HepG2 (cell line): ENCODE measurements at regions not wholly inside any gene's neighbourhood (a gene's known extent, or its start where the extent isn't known, plus 50 kb on each side); places are given as distances from the start of the nearest gene placed in this dataset.

Source experiments
- ATAC-seq: fragments of 200-7000 bp; cut with Tn5 transposase; 3 replicates; pipeline ENCODE4 v1.9.1; 2020; ENCODE audit warnings: mild to moderate bottlenecking, moderate library complexity
- BruUV-seq: library from RNA; stranded (reverse); fragments of 400-500 nt; replicated peaks from 2 replicates; lab custom pipeline; 2021; lab: Mats Ljungman, UMichigan
- CTCF ChIA-PET: fragments of 300-600 bp; formaldehyde crosslinking; extraction: SDS; loops from one replicate; lab custom pipeline; 2021; ENCODE audit warnings: low total read pairs, inconsistent platforms, low intra/inter-chr PET ratio; lab: Yijun Ruan, JAX
- POLR2A ChIA-PET: fragments of 350-600 bp; sonication (Branson Sonifier 250); formaldehyde crosslinking; loops from one replicate; lab custom pipeline; 2020; ENCODE audit warnings: antibody characterized with exemption, inconsistent platforms; lab: Yijun Ruan, JAX
- DNase-seq: peaks from one replicate; pipeline ENCODE4 v3.0.0-alpha.2; 2015; ENCODE audit warnings: low spot score
- FAIRE-seq: peaks from 3 replicates; lab custom pipeline; 2011; peaks lifted over from hg19 to GRCh38; lab: Jason Lieb, UNC
- H2AFZ ChIP-seq: one replicate; pipeline ENCODE4 v1.6.1; 2011; ENCODE audit warnings: low read length, inconsistent platforms
- H3K27ac ChIP-seq: fragments of 300-600 bp; 3 replicates; pipeline ENCODE4 v1.8.0; 2011; ENCODE audit warnings: mixed run types, mild to moderate bottlenecking, mixed read lengths, low read length, inconsistent platforms; ENCODE audit not compliant: insufficient read depth; ENCODE audit errors: extremely low read length
- H3K27me3 ChIP-seq, 2 experiments: fragments of 200-600 bp in 1 of 2; 2 replicates in 1 of 2; 3 replicates in 1 of 2; pipeline versions ENCODE4 v1.6.0 to v1.8.0; 2011; ENCODE audit warnings: low read length in 2 of 2, mild to moderate bottlenecking in 2 of 2, moderate library complexity in 2 of 2, inconsistent platforms in 1 of 2; ENCODE audit not compliant: insufficient read depth in 2 of 2, control insufficient read depth in 1 of 2
- H3K36me3 ChIP-seq, 2 experiments: fragments of 200-600 bp in 1 of 2; replicated peaks in 1 of 2; 2 replicates in 1 of 2; 3 replicates in 1 of 2; pipeline versions ENCODE4 v1.5.1 to v1.8.0; 2011; ENCODE audit warnings: low read length in 2 of 2, inconsistent platforms in 1 of 2; ENCODE audit not compliant: insufficient read depth in 2 of 2, control insufficient read depth in 1 of 2
- H3K4me1 ChIP-seq: 2 replicates; pipeline ENCODE4 v1.5.1; 2012; ENCODE audit warnings: low read length, inconsistent platforms; ENCODE audit not compliant: insufficient read depth
- H3K4me2 ChIP-seq: 2 replicates; pipeline ENCODE4 v1.6.0; 2011; ENCODE audit warnings: low read depth, low read length, inconsistent platforms
- H3K4me3 ChIP-seq, 3 experiments: fragments of 200-600 bp in 1 of 3; sonication (generic), shearing (Covaris generic) in 1 of 3; replicated peaks in 1 of 3; 2 replicates each; pipeline ENCODE4 v1.5.1; 2011 to 2016; ENCODE audit warnings: low read length in 3 of 3, inconsistent platforms in 2 of 3, low read depth in 2 of 3, mild to moderate bottlenecking in 2 of 3, control low read depth in 1 of 3, mixed read lengths in 1 of 3; ENCODE audit not compliant: insufficient read depth in 1 of 3
- H3K79me2 ChIP-seq: one replicate; pipeline ENCODE4 v1.6.1; 2011; ENCODE audit warnings: low read length, inconsistent platforms; ENCODE audit not compliant: insufficient read depth
- H3K9ac ChIP-seq: 2 replicates; pipeline ENCODE4 v1.6.0; 2011; ENCODE audit warnings: mild to moderate bottlenecking, low read depth, low read length, inconsistent platforms; ENCODE audit not compliant: insufficient read depth
- H3K9me3 ChIP-seq: 2 replicates; pipeline ENCODE4 v1.5.1; 2012; ENCODE audit warnings: mild to moderate bottlenecking, low read length
- H4K20me1 ChIP-seq: 2 replicates; pipeline ENCODE4 v1.6.0; 2011; ENCODE audit warnings: inconsistent platforms, mild to moderate bottlenecking, low read length, moderate library complexity; ENCODE audit not compliant: insufficient read depth
- CHCHD3 ChIP-seq: sonication (generic); formaldehyde crosslinking; IDR thresholded peaks from 2 replicates; pipeline ENCODE4 v1.8.0; 2022; ENCODE audit warnings: mild to moderate bottlenecking, missing genetic modification reagents, moderate library complexity
- ESRRA ChIP-seq: sonication (generic); formaldehyde crosslinking; IDR thresholded peaks from 2 replicates; pipeline ENCODE4 v1.5.1; 2020; ENCODE audit warnings: mild to moderate bottlenecking, low read depth, missing genetic modification reagents
- ISX ChIP-seq: sonication (generic); formaldehyde crosslinking; conservative IDR thresholded peaks from 2 replicates; pipeline ENCODE4 v1.5.0; 2020; ENCODE audit warnings: missing genetic modification reagents
- KLF11 ChIP-seq: IDR thresholded peaks from 2 replicates; pipeline ENCODE4 v1.6.1; 2016; ENCODE audit warnings: missing compliant biosample characterization
- NFE2L1 ChIP-seq: sonication (generic); formaldehyde crosslinking; IDR thresholded peaks from 2 replicates; pipeline ENCODE4 v1.4.0; 2020; ENCODE audit warnings: missing genetic modification reagents, mild to moderate bottlenecking, borderline replicate concordance
- NFKB2 ChIP-seq: sonication (generic); formaldehyde crosslinking; IDR thresholded peaks from 2 replicates; pipeline ENCODE4 v1.4.0; 2020; ENCODE audit warnings: missing genetic modification reagents, borderline replicate concordance
- POGK ChIP-seq: sonication (generic); formaldehyde crosslinking; conservative IDR thresholded peaks from 2 replicates; pipeline ENCODE4 v1.8.0; 2022; ENCODE audit warnings: mild to moderate bottlenecking, moderate library complexity, missing genetic modification reagents
- RARA ChIP-seq: IDR thresholded peaks from 2 replicates; pipeline ENCODE4 v1.6.1; 2016; ENCODE audit warnings: missing genetic modification reagents, missing compliant biosample characterization
- ZNF431 ChIP-seq: sonication (generic); formaldehyde crosslinking; IDR thresholded peaks from 2 replicates; pipeline ENCODE4 v1.9.0; 2022; ENCODE audit warnings: missing genetic modification reagents, low read depth, mild to moderate bottlenecking, borderline replicate concordance
- WGBS: methylation state at CpG from one replicate; pipeline ENCODE4 v1.1.6; 2017; ENCODE audit warnings: low lambda C conversion rate; 5-methylcytosine and 5-hydroxymethylcytosine counted together
- in situ Hi-C: cut with HindIII; loops from 2 replicates; pipeline ENCODE4 v1.10.0; 2017; ENCODE audit warnings: low pct_unique_long_range_greater_than_20kb; ENCODE audit not compliant: extremely low pct_ligation_motif_present
- intact Hi-C: fragments of 100-400 bp; cut with micrococcal nuclease; formaldehyde crosslinking; loops from one replicate; pipeline ENCODE4 v1.10.0; 2022; ENCODE audit not compliant: unreplicated experiment
- TF ChIP-seq, protein P1 (sequence below): sonication (generic); formaldehyde crosslinking; IDR thresholded peaks from 2 replicates; pipeline ENCODE4 v1.4.0; 2020; ENCODE audit warnings: missing genetic modification reagents
- TF ChIP-seq, protein P2 (sequence below): sonication (generic); formaldehyde crosslinking; IDR thresholded peaks from 2 replicates; pipeline ENCODE4 v1.4.0; 2020; ENCODE audit warnings: missing genetic modification reagents

- TF ChIP-seq RARA (no peak), NFE2L1 (no peak)
Observed at GRCh38 chr7:125459038-125459437, 529.4 kb upstream of the POT1 start (continued).

- in situ Hi-C loops: no loop called here
- BruUV-seq: no TSS peak
- FAIRE-seq (no peak), DNase-seq (no peak)
- H3K36me3 ChIP-seq: no peaks in the 10 kb centered on the region
- TF ChIP-seq, protein P1, sequence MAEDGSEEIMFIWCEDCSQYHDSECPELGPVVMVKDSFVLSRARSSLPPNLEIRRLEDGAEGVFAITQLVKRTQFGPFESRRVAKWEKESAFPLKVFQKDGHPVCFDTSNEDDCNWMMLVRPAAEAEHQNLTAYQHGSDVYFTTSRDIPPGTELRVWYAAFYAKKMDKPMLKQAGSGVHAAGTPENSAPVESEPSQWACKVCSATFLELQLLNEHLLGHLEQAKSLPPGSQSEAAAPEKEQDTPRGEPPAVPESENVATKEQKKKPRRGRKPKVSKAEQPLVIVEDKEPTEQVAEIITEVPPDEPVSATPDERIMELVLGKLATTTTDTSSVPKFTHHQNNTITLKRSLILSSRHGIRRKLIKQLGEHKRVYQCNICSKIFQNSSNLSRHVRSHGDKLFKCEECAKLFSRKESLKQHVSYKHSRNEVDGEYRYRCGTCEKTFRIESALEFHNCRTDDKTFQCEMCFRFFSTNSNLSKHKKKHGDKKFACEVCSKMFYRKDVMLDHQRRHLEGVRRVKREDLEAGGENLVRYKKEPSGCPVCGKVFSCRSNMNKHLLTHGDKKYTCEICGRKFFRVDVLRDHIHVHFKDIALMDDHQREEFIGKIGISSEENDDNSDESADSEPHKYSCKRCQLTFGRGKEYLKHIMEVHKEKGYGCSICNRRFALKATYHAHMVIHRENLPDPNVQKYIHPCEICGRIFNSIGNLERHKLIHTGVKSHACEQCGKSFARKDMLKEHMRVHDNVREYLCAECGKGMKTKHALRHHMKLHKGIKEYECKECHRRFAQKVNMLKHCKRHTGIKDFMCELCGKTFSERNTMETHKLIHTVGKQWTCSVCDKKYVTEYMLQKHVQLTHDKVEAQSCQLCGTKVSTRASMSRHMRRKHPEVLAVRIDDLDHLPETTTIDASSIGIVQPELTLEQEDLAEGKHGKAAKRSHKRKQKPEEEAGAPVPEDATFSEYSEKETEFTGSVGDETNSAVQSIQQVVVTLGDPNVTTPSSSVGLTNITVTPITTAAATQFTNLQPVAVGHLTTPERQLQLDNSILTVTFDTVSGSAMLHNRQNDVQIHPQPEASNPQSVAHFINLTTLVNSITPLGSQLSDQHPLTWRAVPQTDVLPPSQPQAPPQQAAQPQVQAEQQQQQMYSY (CRISPR knock-in tag): no peak
- TF ChIP-seq, all 625 proteins: peak for 0
- ATAC-seq: no peak
- POLR2A ChIA-PET: no interaction called here
- no peak overlapping the region for H3K4me3 ChIP-seq
- no peaks in the 10 kb centered on the region for H4K20me1 ChIP-seq
- H3K79me2 ChIP-seq: no peaks in the 10 kb centered on the region
- H3K4me1 ChIP-seq: no peaks in the 10 kb centered on the region
- CTCF ChIA-PET: no interaction called here
- no peak overlapping the region for H3K27ac ChIP-seq
- H2AFZ ChIP-seq: no peak overlapping the region
- H3K9ac ChIP-seq: no peak overlapping the region
- no peak overlapping the region for H3K4me2 ChIP-seq
- intact Hi-C loops: no loop called here
- no peaks in the 10 kb centered on the region for H3K27me3 ChIP-seq
- H3K9me3 ChIP-seq: peaks cover 25% of the 10 kb centered on the region
Observed at GRCh38 chr7:125450749-125451148, 521.1 kb upstream of the POT1 start.

GRCh38 chr7:125445836-125446235 lies 516.2 kb upstream of the POT1 start:
- POLR2A ChIA-PET: no interaction called here
- no peaks in the 10 kb centered on the region for H3K4me1 ChIP-seq
- TF ChIP-seq POGK (CRISPR knock-in tag) (no peak), ZNF431 (no peak), ISX (no peak), KLF11 (CRISPR knock-in tag) (no peak), CHCHD3 (CRISPR knock-in tag) (no peak), NFKB2 (CRISPR knock-in tag) (no peak), ESRRA (no peak)
- TF ChIP-seq, protein P2, sequence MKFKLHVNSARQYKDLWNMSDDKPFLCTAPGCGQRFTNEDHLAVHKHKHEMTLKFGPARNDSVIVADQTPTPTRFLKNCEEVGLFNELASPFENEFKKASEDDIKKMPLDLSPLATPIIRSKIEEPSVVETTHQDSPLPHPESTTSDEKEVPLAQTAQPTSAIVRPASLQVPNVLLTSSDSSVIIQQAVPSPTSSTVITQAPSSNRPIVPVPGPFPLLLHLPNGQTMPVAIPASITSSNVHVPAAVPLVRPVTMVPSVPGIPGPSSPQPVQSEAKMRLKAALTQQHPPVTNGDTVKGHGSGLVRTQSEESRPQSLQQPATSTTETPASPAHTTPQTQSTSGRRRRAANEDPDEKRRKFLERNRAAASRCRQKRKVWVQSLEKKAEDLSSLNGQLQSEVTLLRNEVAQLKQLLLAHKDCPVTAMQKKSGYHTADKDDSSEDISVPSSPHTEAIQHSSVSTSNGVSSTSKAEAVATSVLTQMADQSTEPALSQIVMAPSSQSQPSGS: no peak

More at GRCh38 chr7:125445836-125446235, 516.2 kb upstream of the POT1 start:
- intact Hi-C loops: no loop called here
- no peak for ATAC-seq
- H3K4me2 ChIP-seq: no peak overlapping the region
- no peak for FAIRE-seq
- H3K9ac ChIP-seq: no peak overlapping the region
- no peaks in the 10 kb centered on the region for H3K36me3 ChIP-seq
- CTCF ChIA-PET: no interaction called here
- in situ Hi-C loops: no loop called here
- 10% methylated on average over 3 of the region's 3 CpGs for WGBS
- no peaks in the 10 kb centered on the region for H3K9me3 ChIP-seq
- H4K20me1 ChIP-seq: no peaks in the 10 kb centered on the region
- H2AFZ ChIP-seq: no peak overlapping the region
- no TSS peak for BruUV-seq
- H3K79me2 ChIP-seq: no peaks in the 10 kb centered on the region
- DNase-seq: no peak
- no peak overlapping the region for H3K4me3 ChIP-seq
- no peak overlapping the region for H3K27ac ChIP-seq
- no peaks in the 10 kb centered on the region; a peak in 1 of 5 replicates for H3K27me3 ChIP-seq
